ENCODE measurements at regions not wholly inside any gene's neighbourhood (a gene's known extent, or its start where the extent isn't known, plus 50 kb on each side); places are given as distances from the start of the nearest gene placed in this dataset.
"Not testable (repeated sequence)": the region's sequence is repeated elsewhere in the genome, so short reads cannot be mapped to it uniquely, and the experiment has no call there.

- Histone ChIP-seq H3K27ac (no peak overlapping the region), H3K9me3 (ENCODE audit: low read depth) (no peaks in the 10 kb centered on the region), H3K4me1 (ENCODE audit: low read depth) (no peaks in the 10 kb centered on the region), H3K4me3 (no peak overlapping the region), H3K27me3 (no peaks in the 10 kb centered on the region), H3K36me3 (no peaks in the 10 kb centered on the region)
- DNase-seq (ENCODE audit: low read depth in 1 of 2, low spot score in 1 of 2) = no peak
- TF ChIP-seq, protein P1, sequence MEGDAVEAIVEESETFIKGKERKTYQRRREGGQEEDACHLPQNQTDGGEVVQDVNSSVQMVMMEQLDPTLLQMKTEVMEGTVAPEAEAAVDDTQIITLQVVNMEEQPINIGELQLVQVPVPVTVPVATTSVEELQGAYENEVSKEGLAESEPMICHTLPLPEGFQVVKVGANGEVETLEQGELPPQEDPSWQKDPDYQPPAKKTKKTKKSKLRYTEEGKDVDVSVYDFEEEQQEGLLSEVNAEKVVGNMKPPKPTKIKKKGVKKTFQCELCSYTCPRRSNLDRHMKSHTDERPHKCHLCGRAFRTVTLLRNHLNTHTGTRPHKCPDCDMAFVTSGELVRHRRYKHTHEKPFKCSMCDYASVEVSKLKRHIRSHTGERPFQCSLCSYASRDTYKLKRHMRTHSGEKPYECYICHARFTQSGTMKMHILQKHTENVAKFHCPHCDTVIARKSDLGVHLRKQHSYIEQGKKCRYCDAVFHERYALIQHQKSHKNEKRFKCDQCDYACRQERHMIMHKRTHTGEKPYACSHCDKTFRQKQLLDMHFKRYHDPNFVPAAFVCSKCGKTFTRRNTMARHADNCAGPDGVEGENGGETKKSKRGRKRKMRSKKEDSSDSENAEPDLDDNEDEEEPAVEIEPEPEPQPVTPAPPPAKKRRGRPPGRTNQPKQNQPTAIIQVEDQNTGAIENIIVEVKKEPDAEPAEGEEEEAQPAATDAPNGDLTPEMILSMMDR (IDR thresholded peaks at IDR 0.05; ENCODE audit: low read depth, low read length) = no peak
These were observed 757.6 kb downstream of the NR4A2 start for GRCh38 chr2:155574941-155575340.

GRCh38 chr2:155547571-155547970, 785.0 kb downstream of the NR4A2 start:
- Histone ChIP-seq H3K9me3 (ENCODE audit: low read depth) (no peaks in the 10 kb centered on the region), H3K4me1 (ENCODE audit: low read depth) (no peaks in the 10 kb centered on the region), H3K4me3 (no peak overlapping the region), H3K36me3 (no peaks in the 10 kb centered on the region), H3K27me3 (no peaks in the 10 kb centered on the region), H3K27ac (no peak overlapping the region)
- no peak for DNase-seq (ENCODE audit: low read depth in 1 of 2, low spot score in 1 of 2)
- TF ChIP-seq, protein P1 (IDR thresholded peaks at IDR 0.05; ENCODE audit: low read depth, low read length) = no peak

- Histone ChIP-seq H3K4me3 (no peak overlapping the region), H3K27ac (no peak overlapping the region), H3K9me3 (ENCODE audit: low read depth) (no peaks in the 10 kb centered on the region), H3K27me3 (no peaks in the 10 kb centered on the region), H3K36me3 (no peaks in the 10 kb centered on the region), H3K4me1 (ENCODE audit: low read depth) (no peaks in the 10 kb centered on the region)
- DNase-seq (ENCODE audit: low read depth in 1 of 2, low spot score in 1 of 2) = no peak
- TF ChIP-seq, protein P1 (IDR thresholded peaks at IDR 0.05; ENCODE audit: low read depth, low read length) = no peak
These were observed 785.6 kb downstream of the NR4A2 start for GRCh38 chr2:155546721-155547555.

- not testable (repeated sequence) for H3K9me3 ChIP-seq (ENCODE audit: low read depth); H3K4me3 ChIP-seq; H3K36me3 ChIP-seq; H3K4me1 ChIP-seq (ENCODE audit: low read depth); DNase-seq (ENCODE audit: low read depth in 1 of 2, low spot score in 1 of 2); H3K27me3 ChIP-seq; H3K27ac ChIP-seq
These were observed 793.5 kb downstream of the NR4A2 start for GRCh38 chr2:155539028-155539427.

DNA sequence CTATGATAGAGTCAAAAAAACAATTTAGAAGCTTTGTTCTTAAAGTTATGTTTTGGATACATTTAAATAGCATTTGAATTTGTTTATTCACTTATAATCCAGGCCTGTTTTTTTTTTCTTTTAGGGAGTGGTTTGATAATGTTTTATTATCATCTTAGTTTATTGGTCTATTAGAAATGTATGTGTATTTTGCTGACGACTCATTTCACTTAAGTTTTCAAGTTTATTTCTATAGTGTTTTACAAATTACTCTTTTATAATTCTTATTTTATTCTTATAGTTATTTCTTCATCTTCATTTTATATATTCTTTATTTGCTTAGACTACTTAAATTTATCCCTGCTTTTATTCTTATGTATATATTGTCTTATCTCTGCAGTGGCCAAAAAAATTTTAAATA, 804.5 kb downstream of the NR4A2 start:
- TF ChIP-seq, protein P1 (IDR thresholded peaks at IDR 0.05; ENCODE audit: low read depth, low read length) = no peak
- Histone ChIP-seq H3K27ac (no peak overlapping the region), H3K4me3 (no peak overlapping the region), H3K4me1 (ENCODE audit: low read depth) (no peaks in the 10 kb centered on the region), H3K27me3 (no peaks in the 10 kb centered on the region), H3K9me3 (ENCODE audit: low read depth) (no peaks in the 10 kb centered on the region), H3K36me3 (no peaks in the 10 kb centered on the region)
- DNase-seq (ENCODE audit: low read depth in 1 of 2, low spot score in 1 of 2) = no peak

DNA sequence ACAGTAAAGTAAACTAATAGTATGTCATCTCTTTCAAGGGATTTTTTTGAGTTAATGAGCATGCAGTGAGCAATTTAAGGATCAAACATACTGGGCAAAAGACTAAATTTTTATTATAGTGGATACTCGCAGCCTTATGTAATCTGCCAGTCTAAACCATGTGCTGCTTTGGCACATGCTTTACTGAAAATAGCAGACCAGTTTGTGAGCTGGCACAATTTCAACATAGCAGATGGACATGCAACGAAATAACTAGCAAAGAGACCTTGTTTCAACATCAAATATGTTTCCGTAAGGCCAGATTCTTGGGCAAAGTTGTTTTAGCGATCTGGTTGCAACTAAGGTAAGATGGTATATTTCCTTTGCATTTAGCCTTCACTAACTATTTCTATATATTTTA, 807.3 kb downstream of the NR4A2 start:
- DNase-seq (ENCODE audit: low read depth in 1 of 2, low spot score in 1 of 2) = no peak
- Histone ChIP-seq H3K4me3 (no peak overlapping the region), H3K27ac (no peak overlapping the region), H3K9me3 (ENCODE audit: low read depth) (no peaks in the 10 kb centered on the region), H3K27me3 (no peaks in the 10 kb centered on the region), H3K4me1 (ENCODE audit: low read depth) (no peaks in the 10 kb centered on the region), H3K36me3 (no peaks in the 10 kb centered on the region)
- TF ChIP-seq, protein P1 (IDR thresholded peaks at IDR 0.05; ENCODE audit: low read depth, low read length) = no peak

Measured in cardiac muscle cell (in vitro differentiated cells and primary cell).